ENCODE measurements at regions not wholly inside any gene's neighbourhood (a gene's known extent, or its start where the extent isn't known, plus 50 kb on each side); places are given as distances from the start of the nearest gene placed in this dataset.

DNA sequence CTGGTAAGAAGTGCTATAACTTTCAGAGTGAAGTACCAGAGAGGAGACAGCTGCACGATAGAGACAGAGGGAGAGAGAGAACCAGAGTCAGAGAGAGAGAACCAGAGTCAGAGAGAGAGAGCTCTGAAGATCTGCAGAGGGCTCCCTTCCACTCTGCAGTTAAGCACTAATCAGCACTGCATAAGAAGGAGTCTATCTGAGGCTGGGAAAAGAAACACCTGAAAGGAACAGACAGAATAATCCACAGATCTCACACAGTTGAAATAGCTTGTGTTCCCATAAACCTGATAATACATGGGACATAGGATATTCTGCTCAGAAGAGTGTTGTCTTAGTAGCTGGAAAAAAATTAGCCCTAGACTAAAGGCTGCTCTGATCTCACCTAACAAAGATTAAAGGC, 87.6 kb downstream of the CFAP44 start:
- Mint-ChIP-seq H3K9me3 (peaks cover 30% of the 10 kb centered on the region), H3K4me1 (peaks cover 2% of the 10 kb centered on the region), H3K27me3 (ENCODE audit: low read depth) (no peaks in the 10 kb centered on the region), H3K36me3 (no peaks in the 10 kb centered on the region), H3K27ac (no peak overlapping the region), H3K4me3 (no peak overlapping the region)
- DNase-seq (ENCODE audit: low spot score) (no peak), ATAC-seq (no peak)
- CTCF ChIA-PET, result interaction anchor here (0.7 to 1.2 kb wide), 2 partner anchors 14 to 48 kb away, joined by 3 to 4 read pairs; no protein-coding TSS in a partner anchor
- no peak for TF ChIP-seq NFATC4 (CRISPR knock-in tag; IDR thresholded peaks at IDR 0.05)
- no peak for TF ChIP-seq GRHL2 (CRISPR knock-in tag; IDR thresholded peaks at IDR 0.05; ENCODE audit: insufficient replicate concordance, severe bottlenecking)
- no peak for TF ChIP-seq FOXJ3 (CRISPR knock-in tag; IDR thresholded peaks at IDR 0.05; ENCODE audit: borderline replicate concordance)
- TF ChIP-seq, protein P1, sequence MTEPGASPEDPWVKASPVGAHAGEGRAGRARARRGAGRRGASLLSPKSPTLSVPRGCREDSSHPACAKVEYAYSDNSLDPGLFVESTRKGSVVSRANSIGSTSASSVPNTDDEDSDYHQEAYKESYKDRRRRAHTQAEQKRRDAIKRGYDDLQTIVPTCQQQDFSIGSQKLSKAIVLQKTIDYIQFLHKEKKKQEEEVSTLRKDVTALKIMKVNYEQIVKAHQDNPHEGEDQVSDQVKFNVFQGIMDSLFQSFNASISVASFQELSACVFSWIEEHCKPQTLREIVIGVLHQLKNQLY (CRISPR knock-in tag; IDR thresholded peaks at IDR 0.05), result no peak
- TF ChIP-seq, protein P2, sequence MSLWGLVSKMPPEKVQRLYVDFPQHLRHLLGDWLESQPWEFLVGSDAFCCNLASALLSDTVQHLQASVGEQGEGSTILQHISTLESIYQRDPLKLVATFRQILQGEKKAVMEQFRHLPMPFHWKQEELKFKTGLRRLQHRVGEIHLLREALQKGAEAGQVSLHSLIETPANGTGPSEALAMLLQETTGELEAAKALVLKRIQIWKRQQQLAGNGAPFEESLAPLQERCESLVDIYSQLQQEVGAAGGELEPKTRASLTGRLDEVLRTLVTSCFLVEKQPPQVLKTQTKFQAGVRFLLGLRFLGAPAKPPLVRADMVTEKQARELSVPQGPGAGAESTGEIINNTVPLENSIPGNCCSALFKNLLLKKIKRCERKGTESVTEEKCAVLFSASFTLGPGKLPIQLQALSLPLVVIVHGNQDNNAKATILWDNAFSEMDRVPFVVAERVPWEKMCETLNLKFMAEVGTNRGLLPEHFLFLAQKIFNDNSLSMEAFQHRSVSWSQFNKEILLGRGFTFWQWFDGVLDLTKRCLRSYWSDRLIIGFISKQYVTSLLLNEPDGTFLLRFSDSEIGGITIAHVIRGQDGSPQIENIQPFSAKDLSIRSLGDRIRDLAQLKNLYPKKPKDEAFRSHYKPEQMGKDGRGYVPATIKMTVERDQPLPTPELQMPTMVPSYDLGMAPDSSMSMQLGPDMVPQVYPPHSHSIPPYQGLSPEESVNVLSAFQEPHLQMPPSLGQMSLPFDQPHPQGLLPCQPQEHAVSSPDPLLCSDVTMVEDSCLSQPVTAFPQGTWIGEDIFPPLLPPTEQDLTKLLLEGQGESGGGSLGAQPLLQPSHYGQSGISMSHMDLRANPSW (CRISPR knock-in tag; conservative IDR thresholded peaks at IDR 0.05; ENCODE audit: low read depth), result no peak
- TF ChIP-seq, protein P3, sequence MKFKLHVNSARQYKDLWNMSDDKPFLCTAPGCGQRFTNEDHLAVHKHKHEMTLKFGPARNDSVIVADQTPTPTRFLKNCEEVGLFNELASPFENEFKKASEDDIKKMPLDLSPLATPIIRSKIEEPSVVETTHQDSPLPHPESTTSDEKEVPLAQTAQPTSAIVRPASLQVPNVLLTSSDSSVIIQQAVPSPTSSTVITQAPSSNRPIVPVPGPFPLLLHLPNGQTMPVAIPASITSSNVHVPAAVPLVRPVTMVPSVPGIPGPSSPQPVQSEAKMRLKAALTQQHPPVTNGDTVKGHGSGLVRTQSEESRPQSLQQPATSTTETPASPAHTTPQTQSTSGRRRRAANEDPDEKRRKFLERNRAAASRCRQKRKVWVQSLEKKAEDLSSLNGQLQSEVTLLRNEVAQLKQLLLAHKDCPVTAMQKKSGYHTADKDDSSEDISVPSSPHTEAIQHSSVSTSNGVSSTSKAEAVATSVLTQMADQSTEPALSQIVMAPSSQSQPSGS (CRISPR knock-in tag; IDR thresholded peaks at IDR 0.05; ENCODE audit: borderline replicate concordance, low read depth), result no peak
- TF ChIP-seq, protein P4, sequence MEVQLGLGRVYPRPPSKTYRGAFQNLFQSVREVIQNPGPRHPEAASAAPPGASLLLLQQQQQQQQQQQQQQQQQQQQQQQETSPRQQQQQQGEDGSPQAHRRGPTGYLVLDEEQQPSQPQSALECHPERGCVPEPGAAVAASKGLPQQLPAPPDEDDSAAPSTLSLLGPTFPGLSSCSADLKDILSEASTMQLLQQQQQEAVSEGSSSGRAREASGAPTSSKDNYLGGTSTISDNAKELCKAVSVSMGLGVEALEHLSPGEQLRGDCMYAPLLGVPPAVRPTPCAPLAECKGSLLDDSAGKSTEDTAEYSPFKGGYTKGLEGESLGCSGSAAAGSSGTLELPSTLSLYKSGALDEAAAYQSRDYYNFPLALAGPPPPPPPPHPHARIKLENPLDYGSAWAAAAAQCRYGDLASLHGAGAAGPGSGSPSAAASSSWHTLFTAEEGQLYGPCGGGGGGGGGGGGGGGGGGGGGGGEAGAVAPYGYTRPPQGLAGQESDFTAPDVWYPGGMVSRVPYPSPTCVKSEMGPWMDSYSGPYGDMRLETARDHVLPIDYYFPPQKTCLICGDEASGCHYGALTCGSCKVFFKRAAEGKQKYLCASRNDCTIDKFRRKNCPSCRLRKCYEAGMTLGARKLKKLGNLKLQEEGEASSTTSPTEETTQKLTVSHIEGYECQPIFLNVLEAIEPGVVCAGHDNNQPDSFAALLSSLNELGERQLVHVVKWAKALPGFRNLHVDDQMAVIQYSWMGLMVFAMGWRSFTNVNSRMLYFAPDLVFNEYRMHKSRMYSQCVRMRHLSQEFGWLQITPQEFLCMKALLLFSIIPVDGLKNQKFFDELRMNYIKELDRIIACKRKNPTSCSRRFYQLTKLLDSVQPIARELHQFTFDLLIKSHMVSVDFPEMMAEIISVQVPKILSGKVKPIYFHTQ (CRISPR knock-in tag; IDR thresholded peaks at IDR 0.05), result no peak
- TF ChIP-seq ETV6 (CRISPR knock-in tag; IDR thresholded peaks at IDR 0.05), result no peak
- TF ChIP-seq, protein P5, sequence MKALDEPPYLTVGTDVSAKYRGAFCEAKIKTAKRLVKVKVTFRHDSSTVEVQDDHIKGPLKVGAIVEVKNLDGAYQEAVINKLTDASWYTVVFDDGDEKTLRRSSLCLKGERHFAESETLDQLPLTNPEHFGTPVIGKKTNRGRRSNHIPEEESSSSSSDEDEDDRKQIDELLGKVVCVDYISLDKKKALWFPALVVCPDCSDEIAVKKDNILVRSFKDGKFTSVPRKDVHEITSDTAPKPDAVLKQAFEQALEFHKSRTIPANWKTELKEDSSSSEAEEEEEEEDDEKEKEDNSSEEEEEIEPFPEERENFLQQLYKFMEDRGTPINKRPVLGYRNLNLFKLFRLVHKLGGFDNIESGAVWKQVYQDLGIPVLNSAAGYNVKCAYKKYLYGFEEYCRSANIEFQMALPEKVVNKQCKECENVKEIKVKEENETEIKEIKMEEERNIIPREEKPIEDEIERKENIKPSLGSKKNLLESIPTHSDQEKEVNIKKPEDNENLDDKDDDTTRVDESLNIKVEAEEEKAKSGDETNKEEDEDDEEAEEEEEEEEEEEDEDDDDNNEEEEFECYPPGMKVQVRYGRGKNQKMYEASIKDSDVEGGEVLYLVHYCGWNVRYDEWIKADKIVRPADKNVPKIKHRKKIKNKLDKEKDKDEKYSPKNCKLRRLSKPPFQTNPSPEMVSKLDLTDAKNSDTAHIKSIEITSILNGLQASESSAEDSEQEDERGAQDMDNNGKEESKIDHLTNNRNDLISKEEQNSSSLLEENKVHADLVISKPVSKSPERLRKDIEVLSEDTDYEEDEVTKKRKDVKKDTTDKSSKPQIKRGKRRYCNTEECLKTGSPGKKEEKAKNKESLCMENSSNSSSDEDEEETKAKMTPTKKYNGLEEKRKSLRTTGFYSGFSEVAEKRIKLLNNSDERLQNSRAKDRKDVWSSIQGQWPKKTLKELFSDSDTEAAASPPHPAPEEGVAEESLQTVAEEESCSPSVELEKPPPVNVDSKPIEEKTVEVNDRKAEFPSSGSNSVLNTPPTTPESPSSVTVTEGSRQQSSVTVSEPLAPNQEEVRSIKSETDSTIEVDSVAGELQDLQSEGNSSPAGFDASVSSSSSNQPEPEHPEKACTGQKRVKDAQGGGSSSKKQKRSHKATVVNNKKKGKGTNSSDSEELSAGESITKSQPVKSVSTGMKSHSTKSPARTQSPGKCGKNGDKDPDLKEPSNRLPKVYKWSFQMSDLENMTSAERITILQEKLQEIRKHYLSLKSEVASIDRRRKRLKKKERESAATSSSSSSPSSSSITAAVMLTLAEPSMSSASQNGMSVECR (CRISPR knock-in tag; IDR thresholded peaks at IDR 0.05; ENCODE audit: borderline replicate concordance), result no peak
- no peak for TF ChIP-seq GABPB1 (CRISPR knock-in tag; IDR thresholded peaks at IDR 0.05)
- no peak for TF ChIP-seq IRF2 (CRISPR knock-in tag; IDR thresholded peaks at IDR 0.05; ENCODE audit: borderline replicate concordance, low read depth)
- TF ChIP-seq ZNF317 (CRISPR knock-in tag; IDR thresholded peaks at IDR 0.05; ENCODE audit: borderline replicate concordance, low read depth), result no peak
- TF ChIP-seq, protein P6, sequence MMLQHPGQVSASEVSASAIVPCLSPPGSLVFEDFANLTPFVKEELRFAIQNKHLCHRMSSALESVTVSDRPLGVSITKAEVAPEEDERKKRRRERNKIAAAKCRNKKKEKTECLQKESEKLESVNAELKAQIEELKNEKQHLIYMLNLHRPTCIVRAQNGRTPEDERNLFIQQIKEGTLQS (CRISPR knock-in tag; conservative IDR thresholded peaks at IDR 0.05), result no peak
- TF ChIP-seq, protein P7, sequence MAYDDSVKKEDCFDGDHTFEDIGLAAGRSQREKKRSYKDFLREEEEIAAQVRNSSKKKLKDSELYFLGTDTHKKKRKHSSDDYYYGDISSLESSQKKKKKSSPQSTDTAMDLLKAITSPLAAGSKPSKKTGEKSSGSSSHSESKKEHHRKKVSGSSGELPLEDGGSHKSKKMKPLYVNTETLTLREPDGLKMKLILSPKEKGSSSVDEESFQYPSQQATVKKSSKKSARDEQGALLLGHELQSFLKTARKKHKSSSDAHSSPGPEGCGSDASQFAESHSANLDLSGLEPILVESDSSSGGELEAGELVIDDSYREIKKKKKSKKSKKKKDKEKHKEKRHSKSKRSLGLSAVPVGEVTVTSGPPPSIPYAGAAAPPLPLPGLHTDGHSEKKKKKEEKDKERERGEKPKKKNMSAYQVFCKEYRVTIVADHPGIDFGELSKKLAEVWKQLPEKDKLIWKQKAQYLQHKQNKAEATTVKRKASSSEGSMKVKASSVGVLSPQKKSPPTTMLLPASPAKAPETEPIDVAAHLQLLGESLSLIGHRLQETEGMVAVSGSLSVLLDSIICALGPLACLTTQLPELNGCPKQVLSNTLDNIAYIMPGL (CRISPR knock-in tag; IDR thresholded peaks at IDR 0.05), result no peak
- TF ChIP-seq TP53 (CRISPR knock-in tag; IDR thresholded peaks at IDR 0.05), result no peak
- POLR2A ChIA-PET, result no interaction called here
